K562 (cell line): ENCODE measurements at regions not wholly inside any gene's neighbourhood (a gene's known extent, or its start where the extent isn't known, plus 50 kb on each side); places are given as distances from the start of the nearest gene placed in this dataset.

Experiments
- ATAC-seq: fragments of 200-7000 bp; cut with Tn5 transposase; 3 replicates; pipeline ENCODE4 v1.9.1; 2020; ENCODE audit warnings: moderate library complexity
- BruUV-seq: library from RNA; stranded (reverse); fragments of 400-500 nt; replicated peaks from 2 replicates; lab custom pipeline; 2021; lab: Mats Ljungman, UMichigan
- CTCF ChIA-PET: fragments of 300-600 bp; formaldehyde crosslinking; extraction: SDS; loops from one replicate; lab custom pipeline; 2021; ENCODE audit warnings: low intra/inter-chr PET ratio; lab: Yijun Ruan, JAX
- POLR2A ChIA-PET: fragments of 300-600, 350-650 bp; sonication (Branson Sonifier 250); formaldehyde crosslinking; extraction: SDS; loops from one replicate; lab custom pipeline; 2021; ENCODE audit warnings: antibody characterized with exemption, inconsistent platforms; lab: Yijun Ruan, JAX
- DNase-seq, 4 experiments: peaks; one replicate each; pipeline versions ENCODE4 v3.0.0 to v3.0.0-alpha.2; 2011 to 2018; ENCODE audit warnings: low spot score in 3 of 4, mixed read lengths in 3 of 4; ENCODE audit errors: extremely low read depth in 1 of 4
- FAIRE-seq: peaks from 2 replicates; lab custom pipeline; 2011; peaks lifted over from hg19 to GRCh38; lab: Jason Lieb, UNC
- H2AFZ ChIP-seq: 2 replicates; pipeline ENCODE4 v1.6.0; 2011; ENCODE audit warnings: low read depth, low read length, control low read depth, inconsistent platforms
- H3K27ac ChIP-seq: fragments of 200-600 bp; 3 replicates; pipeline ENCODE4 v1.8.0; 2011; ENCODE audit warnings: low read depth, mild to moderate bottlenecking, control low read depth, inconsistent platforms, low read length, moderate library complexity, mixed read lengths; ENCODE audit errors: extremely low read depth
- H3K27me3 ChIP-seq, 2 experiments: fragments of 300-600 bp in 1 of 2; 2 replicates in 1 of 2; 3 replicates in 1 of 2; pipeline versions ENCODE4 v1.6.0 to v1.8.0; 2011; ENCODE audit warnings: inconsistent platforms in 2 of 2, low read length in 2 of 2, mild to moderate bottlenecking in 1 of 2, mixed read lengths in 1 of 2, moderate library complexity in 1 of 2; ENCODE audit not compliant: control insufficient read depth in 2 of 2, insufficient read depth in 2 of 2
- H3K36me3 ChIP-seq: fragments of 300-600 bp; 3 replicates; pipeline ENCODE4 v1.8.0; 2011; ENCODE audit warnings: mild to moderate bottlenecking, low read length, inconsistent platforms; ENCODE audit not compliant: control insufficient read depth, insufficient read depth
- H3K4me1 ChIP-seq, 2 experiments: fragments of 200-600 bp in 1 of 2; replicated peaks in 1 of 2; 2 replicates in 1 of 2; 3 replicates in 1 of 2; pipeline versions ENCODE4 v1.5.1 to v1.8.0; 2011; ENCODE audit warnings: inconsistent platforms in 2 of 2, low read length in 2 of 2, mild to moderate bottlenecking in 1 of 2, mixed read lengths in 1 of 2, moderate library complexity in 1 of 2; ENCODE audit not compliant: control insufficient read depth in 2 of 2, insufficient read depth in 2 of 2
- H3K4me2 ChIP-seq: 2 replicates; pipeline ENCODE4 v1.6.1; 2011; ENCODE audit warnings: low read length, control low read depth, inconsistent platforms, mixed read lengths; ENCODE audit not compliant: insufficient read depth
- H3K4me3 ChIP-seq: fragments of 200-600 bp; sonication (generic), shearing (Covaris generic); 2 replicates; pipeline ENCODE4 v1.5.1; 2016; ENCODE audit warnings: control low read depth, inconsistent platforms
- H3K79me2 ChIP-seq: fragments of 200-600 bp; 3 replicates; pipeline ENCODE4 v1.8.0; 2011; ENCODE audit warnings: low read length, inconsistent platforms; ENCODE audit not compliant: control insufficient read depth, insufficient read depth
- H3K9ac ChIP-seq, 2 experiments: 2 replicates each; pipeline versions ENCODE4 v1.6.0 to v1.6.1; 2011; ENCODE audit warnings: low read depth in 2 of 2, low read length in 2 of 2, control low read depth in 1 of 2, inconsistent platforms in 1 of 2, mild to moderate bottlenecking in 1 of 2, mixed read lengths in 1 of 2; ENCODE audit not compliant: insufficient read depth in 1 of 2
- H3K9me1 ChIP-seq: one replicate; pipeline ENCODE4 v1.6.0; 2011; ENCODE audit warnings: inconsistent platforms, mild to moderate bottlenecking, low read length, moderate library complexity; ENCODE audit not compliant: control insufficient read depth, insufficient read depth
- H3K9me3 ChIP-seq: replicated peaks from 2 replicates; pipeline ENCODE4 v1.5.1; 2011; ENCODE audit warnings: low read depth, low read length, inconsistent platforms; ENCODE audit not compliant: control insufficient read depth, insufficient read depth
- H4K20me1 ChIP-seq: replicated peaks from 2 replicates; pipeline ENCODE4 v1.6.1; 2011; ENCODE audit warnings: low read length, inconsistent platforms, mixed read lengths; ENCODE audit not compliant: control insufficient read depth, insufficient read depth
- ASH1L ChIP-seq: fragments of 450-650 bp; IDR thresholded peaks from 2 replicates; pipeline ENCODE4 v1.6.1; 2018; ENCODE audit warnings: borderline replicate concordance, mild to moderate bottlenecking, low read depth; ENCODE audit not compliant: partially characterized antibody
- BCLAF1 ChIP-seq, 2 experiments: fragments of 450-650 bp in 1 of 2; IDR thresholded peaks; 2 replicates each; pipeline ENCODE4 v1.6.1; 2011 to 2017; ENCODE audit warnings: low read depth in 2 of 2, antibody characterized with exemption in 1 of 2, borderline replicate concordance in 1 of 2, low read length in 1 of 2, mild to moderate bottlenecking in 1 of 2, mixed read lengths in 1 of 2; ENCODE audit not compliant: control insufficient read depth in 1 of 2
- BCOR ChIP-seq: fragments of 450-650 bp; IDR thresholded peaks from 2 replicates; pipeline ENCODE4 v1.6.1; 2016
- ESRRA ChIP-seq: fragments of 450-650 bp; IDR thresholded peaks from 2 replicates; pipeline ENCODE4 v1.6.1; 2014; ENCODE audit warnings: low read depth, mild to moderate bottlenecking, moderate library complexity, borderline replicate concordance
- HMG20A ChIP-seq: fragments of 450-650 bp; formaldehyde crosslinking; conservative IDR thresholded peaks from 2 replicates; pipeline ENCODE4 v1.4.0; 2020; ENCODE audit warnings: mild to moderate bottlenecking, mixed read lengths
- KDM1A ChIP-seq, 2 experiments: fragments of 450-650 bp; IDR thresholded peaks; 2 replicates each; pipeline ENCODE4 v1.6.1; 2016; ENCODE audit warnings: mild to moderate bottlenecking in 2 of 2
- MXI1 ChIP-seq: IDR thresholded peaks from 2 replicates; pipeline ENCODE4 v1.6.1; 2011; ENCODE audit warnings: low read depth, mild to moderate bottlenecking, improper control_type of control experiment, low read length
- NR0B1 ChIP-seq: fragments of 450-650 bp; IDR thresholded peaks from one replicate; pipeline ENCODE4 v1.6.1; 2018; ENCODE audit warnings: mild to moderate bottlenecking, moderate library complexity; ENCODE audit not compliant: partially characterized antibody
- SRSF3 ChIP-seq: fragments of 200-400 bp; formaldehyde crosslinking; IDR thresholded peaks from 2 replicates; pipeline ENCODE4 v1.6.1; 2016; ENCODE audit warnings: mild to moderate bottlenecking, low read length, moderate library complexity; ENCODE audit not compliant: insufficient read depth
- TARDBP ChIP-seq: fragments of 450-650 bp; IDR thresholded peaks from 2 replicates; pipeline ENCODE4 v1.6.1; 2016
- WGBS: fragments of 100-300 bp; shearing (Covaris generic); methylation state at CpG from one replicate; pipeline ENCODE4 v1.1.6; 2016; ENCODE audit warnings: low coverage, mixed read lengths; ENCODE audit not compliant: insufficient coverage; ENCODE audit errors: missing lambda C conversion rate; 5-methylcytosine and 5-hydroxymethylcytosine counted together
- in situ Hi-C: fragments of 300-500 bp; cut with MboI; formaldehyde crosslinking; loops from 4 replicates; pipeline ENCODE4 v1.15.0; 2018; ENCODE audit warnings: inconsistent platforms, mixed read lengths
- intact Hi-C: fragments of 100-400 bp; cut with micrococcal nuclease; formaldehyde crosslinking; loops from 2 replicates; pipeline ENCODE4 v1.14.2; 2022
- TF ChIP-seq, protein P1 (sequence below): sonication (generic); formaldehyde crosslinking; IDR thresholded peaks from 2 replicates; pipeline ENCODE4 v1.8.0; 2023; ENCODE audit warnings: missing genetic modification reagents, mild to moderate bottlenecking, borderline replicate concordance

GRCh38 chr2:35973132-35973736 is 382.3 kb upstream of the CRIM1 start:
- H2AFZ ChIP-seq: no peak overlapping the region
- no peaks in the 10 kb centered on the region for H3K79me2 ChIP-seq
- no peaks in the 10 kb centered on the region for H3K4me1 ChIP-seq
- H3K9me3 ChIP-seq: 0 out of 2 replicates have a peak, but pooled peaks cover 2% of the 10 kb centered on the region
- no peaks in the 10 kb centered on the region for H3K9me1 ChIP-seq
- ChIA-PET CTCF (no interaction called here), POLR2A (no interaction called here)
- no peak overlapping the region for H3K27ac ChIP-seq
- no peaks in the 10 kb centered on the region for H4K20me1 ChIP-seq
- FAIRE-seq (no peak), DNase-seq (no peak), ATAC-seq (no peak)
- no peaks in the 10 kb centered on the region for H3K27me3 ChIP-seq
- H3K36me3 ChIP-seq: no peaks in the 10 kb centered on the region
- H3K4me3 ChIP-seq: no peak overlapping the region
- H3K4me2 ChIP-seq: no peak overlapping the region
- BruUV-seq: no TSS peak
- WGBS: 0% methylated on average over 1 of the region's 1 CpG
- H3K9ac ChIP-seq: no peak overlapping the region
- in situ Hi-C loops (no loop called here), intact Hi-C loops (no loop called here)
- TF ChIP-seq SRSF3 (no peak), BCLAF1 (IDR thresholded peaks at IDR 0.05; ENCODE audit: borderline replicate concordance in 1 of 2, control insufficient read depth in 1 of 2, low read depth in 2 of 2, low read length in 1 of 2) (no peak), NR0B1 (no peak), HMG20A (CRISPR knock-in tag) (no peak), MXI1 (no peak), ESRRA (no peak), ASH1L (no peak), KDM1A (IDR thresholded peaks at IDR 0.05) (no peak), BCOR (no peak), TARDBP (no peak)
- TF ChIP-seq, protein P1, sequence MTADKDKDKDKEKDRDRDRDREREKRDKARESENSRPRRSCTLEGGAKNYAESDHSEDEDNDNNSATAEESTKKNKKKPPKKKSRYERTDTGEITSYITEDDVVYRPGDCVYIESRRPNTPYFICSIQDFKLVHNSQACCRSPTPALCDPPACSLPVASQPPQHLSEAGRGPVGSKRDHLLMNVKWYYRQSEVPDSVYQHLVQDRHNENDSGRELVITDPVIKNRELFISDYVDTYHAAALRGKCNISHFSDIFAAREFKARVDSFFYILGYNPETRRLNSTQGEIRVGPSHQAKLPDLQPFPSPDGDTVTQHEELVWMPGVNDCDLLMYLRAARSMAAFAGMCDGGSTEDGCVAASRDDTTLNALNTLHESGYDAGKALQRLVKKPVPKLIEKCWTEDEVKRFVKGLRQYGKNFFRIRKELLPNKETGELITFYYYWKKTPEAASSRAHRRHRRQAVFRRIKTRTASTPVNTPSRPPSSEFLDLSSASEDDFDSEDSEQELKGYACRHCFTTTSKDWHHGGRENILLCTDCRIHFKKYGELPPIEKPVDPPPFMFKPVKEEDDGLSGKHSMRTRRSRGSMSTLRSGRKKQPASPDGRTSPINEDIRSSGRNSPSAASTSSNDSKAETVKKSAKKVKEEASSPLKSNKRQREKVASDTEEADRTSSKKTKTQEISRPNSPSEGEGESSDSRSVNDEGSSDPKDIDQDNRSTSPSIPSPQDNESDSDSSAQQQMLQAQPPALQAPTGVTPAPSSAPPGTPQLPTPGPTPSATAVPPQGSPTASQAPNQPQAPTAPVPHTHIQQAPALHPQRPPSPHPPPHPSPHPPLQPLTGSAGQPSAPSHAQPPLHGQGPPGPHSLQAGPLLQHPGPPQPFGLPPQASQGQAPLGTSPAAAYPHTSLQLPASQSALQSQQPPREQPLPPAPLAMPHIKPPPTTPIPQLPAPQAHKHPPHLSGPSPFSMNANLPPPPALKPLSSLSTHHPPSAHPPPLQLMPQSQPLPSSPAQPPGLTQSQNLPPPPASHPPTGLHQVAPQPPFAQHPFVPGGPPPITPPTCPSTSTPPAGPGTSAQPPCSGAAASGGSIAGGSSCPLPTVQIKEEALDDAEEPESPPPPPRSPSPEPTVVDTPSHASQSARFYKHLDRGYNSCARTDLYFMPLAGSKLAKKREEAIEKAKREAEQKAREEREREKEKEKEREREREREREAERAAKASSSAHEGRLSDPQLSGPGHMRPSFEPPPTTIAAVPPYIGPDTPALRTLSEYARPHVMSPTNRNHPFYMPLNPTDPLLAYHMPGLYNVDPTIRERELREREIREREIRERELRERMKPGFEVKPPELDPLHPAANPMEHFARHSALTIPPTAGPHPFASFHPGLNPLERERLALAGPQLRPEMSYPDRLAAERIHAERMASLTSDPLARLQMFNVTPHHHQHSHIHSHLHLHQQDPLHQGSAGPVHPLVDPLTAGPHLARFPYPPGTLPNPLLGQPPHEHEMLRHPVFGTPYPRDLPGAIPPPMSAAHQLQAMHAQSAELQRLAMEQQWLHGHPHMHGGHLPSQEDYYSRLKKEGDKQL (CRISPR knock-in tag): no peak
